ENCODE measurements at regions not wholly inside any gene's neighbourhood (a gene's known extent, or its start where the extent isn't known, plus 50 kb on each side); places are given as distances from the start of the nearest gene placed in this dataset.
A peak's percentile ranks its signal among the peaks of the same experiment; 100 is the strongest.

- H3K36me3 Mint-ChIP-seq (ENCODE audit: low read depth), result no peaks in the 10 kb centered on the region
- DNase-seq, result no peak
- H3K27me3 Mint-ChIP-seq (ENCODE audit: low read depth, poor library complexity), result peaks cover 19% of the 10 kb centered on the region
- no peak overlapping the region for H3K27ac Mint-ChIP-seq
- H3K4me1 Mint-ChIP-seq, result peaks cover 34% of the 10 kb centered on the region
- H3K9me3 Mint-ChIP-seq, result no peaks in the 10 kb centered on the region
- TF ChIP-seq CTCF (IDR thresholded peaks at IDR 0.05), result no peak
- no peak overlapping the region for H3K4me3 Mint-ChIP-seq
These were observed 53.2 kb upstream of the FAM20C start for GRCh38 chr7:139131-139530.

- peaks cover 34% of the 10 kb centered on the region for H3K4me1 Mint-ChIP-seq
- no peak for TF ChIP-seq CTCF (IDR thresholded peaks at IDR 0.05)
- DNase-seq, result no peak
- no peak overlapping the region for H3K4me3 Mint-ChIP-seq
- H3K9me3 Mint-ChIP-seq, result no peaks in the 10 kb centered on the region
- H3K27ac Mint-ChIP-seq, result no peak overlapping the region
- peaks cover 19% of the 10 kb centered on the region for H3K27me3 Mint-ChIP-seq (ENCODE audit: low read depth, poor library complexity)
- H3K36me3 Mint-ChIP-seq (ENCODE audit: low read depth), result peaks cover 3% of the 10 kb centered on the region
These were observed 52.7 kb upstream of the FAM20C start for GRCh38 chr7:139561-140243.

- Mint-ChIP-seq H3K36me3 (ENCODE audit: low read depth) (peaks cover 9% of the 10 kb centered on the region), H3K4me3 (no peak overlapping the region), H3K4me1 (peaks cover 34% of the 10 kb centered on the region), H3K27me3 (ENCODE audit: low read depth, poor library complexity) (peaks cover 18% of the 10 kb centered on the region), H3K9me3 (no peaks in the 10 kb centered on the region), H3K27ac (no peak overlapping the region)
- no peak for TF ChIP-seq CTCF (IDR thresholded peaks at IDR 0.05)
- DNase-seq, result no peak
These were observed 51.4 kb upstream of the FAM20C start for GRCh38 chr7:140996-141395.

GRCh38 chr7:142248-142941 is 50.0 kb upstream of the FAM20C start:
- peak overlapping the region; percentile 54 for H3K27ac Mint-ChIP-seq
- H3K4me1 Mint-ChIP-seq, result peaks cover 34% of the 10 kb centered on the region
- H3K4me3 Mint-ChIP-seq, result no peak overlapping the region
- no peak for DNase-seq
- peaks cover 15% of the 10 kb centered on the region for H3K27me3 Mint-ChIP-seq (ENCODE audit: low read depth, poor library complexity)
- TF ChIP-seq CTCF (IDR thresholded peaks at IDR 0.05), result no peak
- peaks cover 16% of the 10 kb centered on the region for H3K36me3 Mint-ChIP-seq (ENCODE audit: low read depth)
- no peaks in the 10 kb centered on the region for H3K9me3 Mint-ChIP-seq

All from nephron progenitor cell (in vitro differentiated cells).